ENCODE measurements at regions not wholly inside any gene's neighbourhood (a gene's known extent, or its start where the extent isn't known, plus 50 kb on each side); places are given as distances from the start of the nearest gene placed in this dataset.

- Mint-ChIP-seq H3K27ac (no peak overlapping the region), H3K36me3 (no peaks in the 10 kb centered on the region), H3K4me1 (ENCODE audit: unreplicated experiment) (no peaks in the 10 kb centered on the region), H3K4me3 (no peak overlapping the region), H3K9me3 (peaks cover 3% of the 10 kb centered on the region), H3K27me3 (no peaks in the 10 kb centered on the region)
- no peak for TF ChIP-seq CTCF (conservative IDR thresholded peaks at IDR 0.05)
- DNase-seq (ENCODE audit: extremely low spot score, unreplicated experiment), result no peak
Measured at GRCh38 chr3:34198309-34198708, 399.9 kb downstream of the PDCD6IP start.

GRCh38 chr3:34200576-34200975, 402.1 kb downstream of the PDCD6IP start:
- Mint-ChIP-seq H3K9me3 (peaks cover 1% of the 10 kb centered on the region), H3K4me1 (ENCODE audit: unreplicated experiment) (no peaks in the 10 kb centered on the region), H3K27ac (no peak overlapping the region), H3K4me3 (no peak overlapping the region), H3K36me3 (no peaks in the 10 kb centered on the region), H3K27me3 (no peaks in the 10 kb centered on the region)
- DNase-seq (ENCODE audit: extremely low spot score, unreplicated experiment), result no peak
- TF ChIP-seq CTCF (conservative IDR thresholded peaks at IDR 0.05), result no peak

- no peak for DNase-seq (ENCODE audit: extremely low spot score, unreplicated experiment)
- Mint-ChIP-seq H3K4me3 (no peak overlapping the region), H3K9me3 (no peaks in the 10 kb centered on the region), H3K4me1 (ENCODE audit: unreplicated experiment) (no peaks in the 10 kb centered on the region), H3K27me3 (no peaks in the 10 kb centered on the region), H3K36me3 (no peaks in the 10 kb centered on the region), H3K27ac (no peak overlapping the region)
- no peak for TF ChIP-seq CTCF (conservative IDR thresholded peaks at IDR 0.05)
Measured at GRCh38 chr3:34202975-34203374, 404.5 kb downstream of the PDCD6IP start.

GRCh38 chr3:34203386-34203785, 405.0 kb downstream of the PDCD6IP start:
- Mint-ChIP-seq H3K4me3 (peak overlapping the region; percentile 59), H3K4me1 (ENCODE audit: unreplicated experiment) (no peaks in the 10 kb centered on the region), H3K27ac (no peak overlapping the region)

GRCh38 chr3:34207002-34207401, 408.6 kb downstream of the PDCD6IP start:
- no peak for TF ChIP-seq CTCF (conservative IDR thresholded peaks at IDR 0.05)
- H3K27ac Mint-ChIP-seq, result no peak overlapping the region

More at GRCh38 chr3:34203386-34203785, 405.0 kb downstream of the PDCD6IP start:
- no peak for DNase-seq (ENCODE audit: extremely low spot score, unreplicated experiment)
- no peaks in the 10 kb centered on the region for H3K36me3 Mint-ChIP-seq
- no peaks in the 10 kb centered on the region for H3K27me3 Mint-ChIP-seq
- TF ChIP-seq CTCF (conservative IDR thresholded peaks at IDR 0.05), result peak; percentile 27
- no peaks in the 10 kb centered on the region for H3K9me3 Mint-ChIP-seq

GRCh38 chr3:34207806-34208205, 409.4 kb downstream of the PDCD6IP start:
- no peak for TF ChIP-seq CTCF (conservative IDR thresholded peaks at IDR 0.05)
- Mint-ChIP-seq H3K36me3 (no peaks in the 10 kb centered on the region), H3K4me3 (no peak overlapping the region), H3K27ac (no peak overlapping the region), H3K4me1 (ENCODE audit: unreplicated experiment) (peaks cover 15% of the 10 kb centered on the region), H3K27me3 (no peaks in the 10 kb centered on the region), H3K9me3 (no peaks in the 10 kb centered on the region)
- DNase-seq (ENCODE audit: extremely low spot score, unreplicated experiment), result no peak

More at GRCh38 chr3:34207002-34207401, 408.6 kb downstream of the PDCD6IP start:
- Mint-ChIP-seq H3K9me3 (no peaks in the 10 kb centered on the region), H3K27me3 (no peaks in the 10 kb centered on the region), H3K4me3 (no peak overlapping the region), H3K4me1 (ENCODE audit: unreplicated experiment) (peaks cover 7% of the 10 kb centered on the region), H3K36me3 (no peaks in the 10 kb centered on the region)
- DNase-seq (ENCODE audit: extremely low spot score, unreplicated experiment), result no peak

Measured in type B pancreatic cell (in vitro differentiated cells).